Ovary (tissue), 7 donors: ENCODE measurements at regions not wholly inside any gene's neighbourhood (a gene's known extent, or its start where the extent isn't known, plus 50 kb on each side); places are given as distances from the start of the nearest gene placed in this dataset.

Source experiments
- DNase-seq, 5 donors: peaks; one replicate each; pipeline ENCODE4 v3.0.0-alpha.2; 2019 to 2020
- H3K27ac ChIP-seq, 2 donors: fragments of 200-600 bp; one replicate each; pipeline versions ENCODE4 v1.5.1 to v1.8.0; 2019 to 2022
- H3K27me3 ChIP-seq: fragments of 200-600 bp; one replicate; pipeline ENCODE4 v1.8.0; 2022
- H3K36me3 ChIP-seq: fragments of 200-600 bp; sonication (generic); one replicate; pipeline ENCODE4 v1.5.1; 2019
- H3K4me1 ChIP-seq: one replicate; pipeline ENCODE4 v1.8.1; 2013; ENCODE audit warnings: mild to moderate bottlenecking, moderate library complexity; ENCODE audit not compliant: insufficient read depth
- H3K4me3 ChIP-seq: fragments of 200-600 bp; sonication (generic); one replicate; pipeline ENCODE4 v1.5.1; 2017
- H3K9me3 ChIP-seq, 2 donors: fragments of 200-600 bp in 1 of 2; sonication (generic) in 1 of 2; one replicate each; pipeline versions ENCODE4 v1.5.1 to v1.8.1; 2013 to 2019; ENCODE audit warnings: mild to moderate bottlenecking in 1 of 2, moderate library complexity in 1 of 2
- CTCF ChIP-seq, 3 donors: fragments of 450-650 bp in 2 of 3; fragments of 200-600 bp in 1 of 3; IDR thresholded peaks; one replicate each; pipeline versions ENCODE4 v1.5.1 to v1.8.0; 2016 to 2022; ENCODE audit warnings: antibody characterized with exemption in 3 of 3, mild to moderate bottlenecking in 1 of 3
- EP300 ChIP-seq: sonication (generic); formaldehyde crosslinking; IDR thresholded peaks from one replicate; pipeline ENCODE4 v1.6.1; 2017; ENCODE audit warnings: antibody characterized with exemption
- POLR2A ChIP-seq: fragments of 450-650 bp; IDR thresholded peaks from one replicate; pipeline ENCODE4 v1.6.1; 2017; ENCODE audit warnings: antibody characterized with exemption, mild to moderate bottlenecking, moderate library complexity
- WGBS, 3 donors: extraction: QIAGEN DNeasy Blood & Tissue Kit in 1 of 3; methylation state at CpG; one replicate each; pipeline versions ENCODE4 v1.1.5 to v1.1.7; 2013 to 2017; 5-methylcytosine and 5-hydroxymethylcytosine counted together
- intact Hi-C, 4 donors: fragments of 100-400 bp; cut with DNase I; formaldehyde crosslinking; loops; one replicate each; pipeline versions ENCODE4 v1.11.0 to v1.15.1; 2022 to 2023
- donor health status: DM: no; HTN: no; CAD: no; lungs with moderate emphysema.
- donor health status: DM: no; HTN: no; CAD: no.
- donor health status: Bipolar disorder and iron deficiency.
- donor health status: DM: no; HTN: no; CAD: no.
- donor health status: DM: yes; HTN: yes; CAD: no.

DNA sequence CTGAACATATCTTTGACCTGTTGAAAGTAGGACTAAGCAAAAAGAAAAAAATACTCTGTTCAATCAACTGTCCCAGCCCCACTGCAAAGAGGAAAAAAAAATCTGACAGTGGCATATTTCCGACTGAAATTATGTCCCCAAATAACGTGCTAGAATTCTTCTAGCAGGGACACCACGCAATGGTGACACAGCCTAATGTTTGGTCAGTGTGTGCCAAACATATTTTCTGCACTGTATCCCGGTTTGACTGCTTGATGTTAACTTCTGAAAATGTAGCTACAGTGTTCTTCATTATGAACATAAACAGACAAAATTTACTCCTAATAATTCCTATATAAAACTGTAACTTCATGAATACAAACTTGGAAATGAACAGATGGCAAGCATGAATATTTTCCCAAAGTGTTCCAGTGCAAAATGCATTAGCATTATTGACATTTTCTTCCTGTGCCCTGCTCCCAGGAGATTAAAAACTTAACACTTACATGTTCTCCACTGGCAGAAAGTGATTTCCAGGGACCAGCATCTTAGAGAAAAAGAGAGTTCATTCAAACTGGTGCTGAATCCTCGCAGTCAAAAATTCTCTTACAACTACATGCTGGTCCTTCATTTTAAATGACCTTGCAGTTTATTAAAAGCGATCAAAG, 72.4 kb upstream of the SYT1 start:
- Histone ChIP-seq H3K4me1 (no peaks in the 10 kb centered on the region), H3K4me3 (no peak overlapping the region), H3K36me3 (no peaks in the 10 kb centered on the region), H3K27me3 (no peaks in the 10 kb centered on the region), H3K9me3 (no peaks in the 10 kb centered on the region), H3K27ac (no peak overlapping the region)
- 87 to 93% (median 90%) methylated on average over 6 of the region's 6 CpGs for WGBS, 3 donors
- intact Hi-C loops = no loop called here
- TF ChIP-seq EP300 (no peak), CTCF (IDR thresholded peaks at IDR 0.05) (no peak), POLR2A (no peak)
- DNase-seq = no peak

- no peak for DNase-seq
- no peak for TF ChIP-seq EP300
- TF ChIP-seq POLR2A = no peak
- TF ChIP-seq CTCF (IDR thresholded peaks at IDR 0.05) = no peak
- H3K27ac ChIP-seq = no peak overlapping the region
- H3K36me3 ChIP-seq = no peaks in the 10 kb centered on the region
- H3K4me3 ChIP-seq = no peak overlapping the region
- H3K9me3 ChIP-seq = no peaks in the 10 kb centered on the region
- intact Hi-C loops = no loop called here
- H3K4me1 ChIP-seq = no peaks in the 10 kb centered on the region
- WGBS, 3 donors = 15 to 18% (median 15%) methylated on average over 2 of the region's 2 CpGs
- H3K27me3 ChIP-seq = no peaks in the 10 kb centered on the region
Measured at GRCh38 chr12:78793491-78793890, 71.1 kb upstream of the SYT1 start.

- Histone ChIP-seq H3K4me3 (no peak overlapping the region), H3K9me3 (no peaks in the 10 kb centered on the region), H3K27me3 (no peaks in the 10 kb centered on the region), H3K27ac (no peak overlapping the region), H3K36me3 (no peaks in the 10 kb centered on the region), H3K4me1 (no peaks in the 10 kb centered on the region)
- intact Hi-C loops = no loop called here
- TF ChIP-seq POLR2A (no peak), CTCF (IDR thresholded peaks at IDR 0.05) (no peak), EP300 (no peak)
- DNase-seq = no peak
- WGBS, 3 donors = 96 to 98% (median 97%) methylated on average over 18 of the region's 18 CpGs
Measured at GRCh38 chr12:78793982-78794381, 70.6 kb upstream of the SYT1 start.

GRCh38 chr12:78795934-78796445, 68.6 kb upstream of the SYT1 start:
- Histone ChIP-seq H3K27me3 (no peaks in the 10 kb centered on the region), H3K4me3 (no peak overlapping the region), H3K4me1 (no peaks in the 10 kb centered on the region), H3K36me3 (no peaks in the 10 kb centered on the region), H3K27ac (no peak overlapping the region), H3K9me3 (no peaks in the 10 kb centered on the region)
- DNase-seq = no peak
- TF ChIP-seq CTCF (IDR thresholded peaks at IDR 0.05) (no peak), EP300 (no peak), POLR2A (no peak)
- intact Hi-C loops = no loop called here
